OCI-LY1 (cell line): ENCODE measurements at regions not wholly inside any gene's neighbourhood (a gene's known extent, or its start where the extent isn't known, plus 50 kb on each side); places are given as distances from the start of the nearest gene placed in this dataset.

Experiments used
- EZH2 ChIP-seq: fragments of 200-600 bp; sonication (generic), shearing (Covaris generic); IDR thresholded peaks from 2 replicates; pipeline ENCODE4 v1.8.0; 2017; ENCODE audit warnings: borderline replicate concordance, mixed run types, mild to moderate bottlenecking, antibody characterized with exemption, low read length, moderate library complexity, mixed read lengths
- TF ChIP-seq, protein P1 (sequence below): fragments of 200-600 bp; sonication (generic), shearing (Covaris generic); IDR thresholded peaks from 2 replicates; pipeline ENCODE4 v1.5.1; 2017; ENCODE audit warnings: mild to moderate bottlenecking, antibody characterized with exemption, low read length, moderate library complexity, mixed read lengths

DNA sequence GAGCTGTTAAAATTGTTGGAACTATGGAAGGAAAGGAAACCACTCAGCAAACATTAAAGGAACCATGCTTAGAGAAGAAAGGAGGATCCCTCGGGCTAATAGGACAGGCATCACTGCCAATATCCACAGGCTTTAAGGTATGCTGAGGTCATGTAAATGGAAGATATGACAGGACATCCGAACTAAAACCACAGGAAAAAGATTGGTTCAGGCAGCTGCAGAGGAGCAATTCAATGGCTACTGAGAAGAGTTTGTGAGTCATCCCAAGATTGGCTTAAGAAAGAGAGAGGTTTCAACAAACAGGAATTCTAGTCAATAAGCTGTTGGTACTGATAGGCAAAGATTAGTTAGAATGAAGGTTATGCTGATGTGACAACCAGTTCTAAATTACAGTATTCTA lies 106.4 kb upstream of the FAM241A start:
- TF ChIP-seq, protein P1, sequence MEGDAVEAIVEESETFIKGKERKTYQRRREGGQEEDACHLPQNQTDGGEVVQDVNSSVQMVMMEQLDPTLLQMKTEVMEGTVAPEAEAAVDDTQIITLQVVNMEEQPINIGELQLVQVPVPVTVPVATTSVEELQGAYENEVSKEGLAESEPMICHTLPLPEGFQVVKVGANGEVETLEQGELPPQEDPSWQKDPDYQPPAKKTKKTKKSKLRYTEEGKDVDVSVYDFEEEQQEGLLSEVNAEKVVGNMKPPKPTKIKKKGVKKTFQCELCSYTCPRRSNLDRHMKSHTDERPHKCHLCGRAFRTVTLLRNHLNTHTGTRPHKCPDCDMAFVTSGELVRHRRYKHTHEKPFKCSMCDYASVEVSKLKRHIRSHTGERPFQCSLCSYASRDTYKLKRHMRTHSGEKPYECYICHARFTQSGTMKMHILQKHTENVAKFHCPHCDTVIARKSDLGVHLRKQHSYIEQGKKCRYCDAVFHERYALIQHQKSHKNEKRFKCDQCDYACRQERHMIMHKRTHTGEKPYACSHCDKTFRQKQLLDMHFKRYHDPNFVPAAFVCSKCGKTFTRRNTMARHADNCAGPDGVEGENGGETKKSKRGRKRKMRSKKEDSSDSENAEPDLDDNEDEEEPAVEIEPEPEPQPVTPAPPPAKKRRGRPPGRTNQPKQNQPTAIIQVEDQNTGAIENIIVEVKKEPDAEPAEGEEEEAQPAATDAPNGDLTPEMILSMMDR = no peak
- TF ChIP-seq EZH2 = no peak
